NCI-H2081 (cell line): ENCODE measurements at regions not wholly inside any gene's neighbourhood (a gene's known extent, or its start where the extent isn't known, plus 50 kb on each side); places are given as distances from the start of the nearest gene placed in this dataset.

Experiments
- DNase-seq, 2 experiments: peaks; one replicate each; lab custom pipeline; 2025; lab: John Stamatoyannopoulos, UW

- DNase-seq: no peak
Observed at GRCh38 chr16:8271344-8271743, 319.0 kb downstream of the TMEM114 start.

DNA sequence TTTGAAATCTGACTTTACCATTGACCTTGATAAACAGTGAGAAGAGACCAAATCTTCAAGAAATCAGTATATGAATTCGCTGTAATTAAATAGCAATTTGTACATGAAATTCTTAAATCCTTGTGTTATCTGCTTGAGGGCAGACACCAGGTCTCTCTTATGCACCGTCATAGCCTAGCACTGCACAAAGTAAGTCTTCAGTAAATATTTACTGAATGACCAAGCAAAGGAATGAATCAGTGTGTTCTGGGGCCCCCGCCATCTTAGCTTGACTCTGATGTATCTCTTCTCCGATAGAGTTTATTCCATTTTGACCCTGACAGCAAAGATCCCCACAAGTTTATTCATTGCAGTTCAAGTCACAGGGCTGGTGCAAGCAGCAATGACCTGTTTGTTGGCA, 328.0 kb downstream of the TMEM114 start:
- DNase-seq: no peak

DNA sequence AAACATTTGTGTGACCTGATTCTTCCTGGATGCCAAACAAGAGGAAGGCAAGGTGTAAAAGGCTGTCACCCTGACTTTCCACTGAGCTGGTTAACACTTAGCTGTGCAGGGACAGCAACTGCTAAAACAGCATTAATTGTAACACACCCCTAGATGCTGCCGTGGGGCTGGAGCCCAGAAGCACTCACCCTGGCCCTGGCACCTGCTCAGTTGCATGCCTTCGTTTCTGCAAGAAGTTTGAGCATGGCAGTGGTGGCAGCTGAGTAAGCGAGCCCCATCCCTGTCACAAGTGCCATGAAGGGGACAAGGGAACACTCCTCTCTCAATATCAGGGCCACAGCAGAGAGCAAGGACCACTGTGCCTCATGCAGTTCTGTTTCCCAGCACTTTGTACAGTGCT, 330.2 kb downstream of the TMEM114 start:
- DNase-seq: no peak

- no peak for DNase-seq
Observed at GRCh38 chr16:8258523-8258922, 331.8 kb downstream of the TMEM114 start.

DNA sequence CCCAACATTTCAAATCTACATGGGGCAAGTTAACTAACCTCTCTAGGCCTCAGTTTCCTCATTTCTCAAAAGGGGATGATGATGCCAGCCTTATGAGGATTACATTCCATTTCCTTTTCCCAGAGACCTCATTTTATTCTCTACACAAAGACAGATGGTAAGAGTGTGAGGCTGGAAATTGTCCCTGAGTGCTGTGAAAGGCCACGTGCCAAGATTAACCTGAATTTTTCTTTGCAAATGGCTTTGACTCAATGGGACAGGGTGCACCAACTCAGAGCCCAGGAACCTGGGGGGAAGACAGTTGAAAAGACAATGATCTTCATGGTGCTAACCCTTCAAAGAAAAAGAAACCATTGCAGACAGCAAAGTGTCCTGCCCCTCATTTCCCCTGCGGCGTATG, 332.8 kb downstream of the TMEM114 start:
- no peak for DNase-seq

DNA sequence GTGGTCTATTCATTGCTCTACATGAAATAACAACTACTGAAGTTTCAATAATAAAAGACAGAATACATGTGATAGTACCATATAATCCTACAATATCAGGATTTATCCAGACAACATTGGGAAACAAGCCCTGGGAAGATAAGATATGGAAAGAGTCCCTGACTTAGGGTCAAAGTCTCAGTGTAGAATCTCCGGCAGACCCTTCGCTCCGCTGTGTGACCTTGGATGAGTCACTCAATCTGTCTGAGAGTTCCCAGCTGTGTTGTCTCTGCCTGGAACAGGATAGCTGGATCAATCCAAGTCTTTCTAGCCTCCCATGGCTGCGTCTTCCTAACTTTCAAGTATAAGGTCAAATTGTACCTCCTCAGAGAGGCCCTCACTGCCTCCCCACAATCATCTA, 335.9 kb downstream of the TMEM114 start:
- DNase-seq: no peak

GRCh38 chr16:8253718-8254117, 336.6 kb downstream of the TMEM114 start:
- DNase-seq: no peak

DNA sequence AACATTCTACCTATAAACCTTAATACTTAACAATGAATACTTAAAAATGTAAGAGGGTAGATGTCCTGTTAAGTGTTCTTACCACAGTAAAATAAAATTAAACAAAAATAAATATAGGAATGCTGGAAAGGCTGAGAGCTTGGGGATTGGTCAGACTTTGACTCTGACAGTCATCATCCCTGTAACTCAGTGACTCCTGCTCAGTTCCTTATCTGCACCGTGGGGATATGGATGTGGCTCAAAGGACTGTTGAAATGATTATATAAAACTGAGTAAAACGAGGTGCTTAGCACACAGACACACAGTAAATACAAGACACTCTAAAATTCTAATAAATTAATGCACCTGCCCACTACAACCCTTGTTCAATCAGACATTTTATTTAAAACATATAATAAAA, 338.6 kb downstream of the TMEM114 start:
- no peak for DNase-seq

DNA sequence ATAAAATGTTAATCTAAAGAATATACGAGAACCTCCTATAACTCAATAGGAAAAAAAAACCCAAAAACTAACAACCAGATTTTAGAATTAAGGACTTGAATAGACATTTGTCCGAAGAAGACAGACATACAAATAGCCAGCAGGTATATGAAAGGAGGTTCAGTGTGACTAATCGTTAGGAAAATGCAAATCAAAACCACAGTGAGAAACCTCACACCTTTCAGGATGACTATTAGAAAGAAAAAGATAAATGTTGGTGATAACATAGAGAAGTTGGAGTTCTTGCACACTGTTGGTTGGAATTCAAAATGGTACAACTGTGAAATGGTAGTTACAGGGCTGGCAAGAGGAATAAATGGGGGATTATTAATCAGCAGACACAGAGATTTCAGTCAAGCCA, 339.0 kb downstream of the TMEM114 start:
- no peak for DNase-seq

- no peak for DNase-seq
Observed at GRCh38 chr16:8247993-8248392, 342.3 kb downstream of the TMEM114 start.

GRCh38 chr16:8243981-8244380, 346.3 kb downstream of the TMEM114 start:
- no peak for DNase-seq

DNA sequence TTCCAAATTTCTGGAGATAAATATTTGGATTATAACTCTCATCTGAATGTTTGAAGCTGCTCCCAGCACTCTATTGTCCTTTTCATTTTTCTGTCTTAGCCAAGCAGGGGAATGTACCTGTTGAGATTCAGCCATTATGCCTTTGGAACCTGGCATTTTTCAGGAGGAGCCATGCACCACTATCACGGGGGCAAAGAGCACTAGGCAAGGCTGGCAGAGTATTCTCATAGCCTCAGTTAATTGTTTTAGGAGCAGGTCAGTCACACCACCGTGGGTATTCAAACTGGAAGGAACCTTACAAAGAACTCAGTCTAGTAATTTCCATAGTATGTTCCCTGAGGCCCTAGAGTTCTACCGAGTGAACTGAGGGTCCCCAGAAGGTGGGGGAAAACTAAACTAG, 348.9 kb downstream of the TMEM114 start:
- DNase-seq: no peak

DNA sequence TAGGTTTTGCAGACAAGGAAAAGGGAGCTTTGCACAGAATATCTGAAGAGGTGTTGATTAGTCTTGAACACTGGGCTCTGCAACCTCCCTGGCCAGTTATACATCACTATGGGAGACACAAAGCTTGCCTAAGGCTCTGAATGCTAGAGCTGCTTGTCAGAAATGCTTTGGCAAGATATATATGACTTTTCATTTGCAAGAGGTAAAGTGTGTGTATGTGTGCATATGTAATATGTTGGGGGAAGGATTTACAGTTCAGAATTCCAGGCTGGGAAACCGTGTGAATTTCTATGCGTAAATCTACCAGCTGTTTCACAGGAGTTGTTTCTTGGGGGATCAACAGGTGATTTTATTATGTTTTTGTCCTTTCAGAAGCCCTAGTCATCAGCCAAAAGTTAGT, 350.9 kb downstream of the TMEM114 start:
- DNase-seq: no peak

GRCh38 chr16:8237452-8237851, 352.9 kb downstream of the TMEM114 start:
- no peak for DNase-seq

- no peak for DNase-seq
Observed at GRCh38 chr16:8236816-8237215, 353.5 kb downstream of the TMEM114 start.

DNA sequence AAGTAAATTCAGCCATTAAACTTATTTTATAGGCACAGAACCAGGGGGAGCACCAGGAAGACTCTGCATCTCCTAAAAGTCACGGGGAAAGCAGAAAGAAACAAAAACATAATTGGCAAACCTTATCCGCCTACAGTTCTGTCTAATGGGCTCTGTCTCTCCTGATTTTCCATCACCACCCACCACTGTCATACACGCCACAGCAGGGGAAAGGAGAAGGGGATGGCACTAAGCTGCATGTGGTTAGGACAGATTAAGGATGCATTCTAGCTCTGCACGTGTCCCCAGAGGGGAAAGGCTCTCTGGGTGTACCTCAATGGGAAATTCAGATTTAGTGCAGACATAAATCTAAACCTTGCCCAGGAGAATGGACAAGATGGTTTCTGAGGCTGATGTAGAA, 359.8 kb downstream of the TMEM114 start:
- DNase-seq: no peak

- DNase-seq: no peak
Observed at GRCh38 chr16:8229011-8229520, 361.2 kb downstream of the TMEM114 start.

DNA sequence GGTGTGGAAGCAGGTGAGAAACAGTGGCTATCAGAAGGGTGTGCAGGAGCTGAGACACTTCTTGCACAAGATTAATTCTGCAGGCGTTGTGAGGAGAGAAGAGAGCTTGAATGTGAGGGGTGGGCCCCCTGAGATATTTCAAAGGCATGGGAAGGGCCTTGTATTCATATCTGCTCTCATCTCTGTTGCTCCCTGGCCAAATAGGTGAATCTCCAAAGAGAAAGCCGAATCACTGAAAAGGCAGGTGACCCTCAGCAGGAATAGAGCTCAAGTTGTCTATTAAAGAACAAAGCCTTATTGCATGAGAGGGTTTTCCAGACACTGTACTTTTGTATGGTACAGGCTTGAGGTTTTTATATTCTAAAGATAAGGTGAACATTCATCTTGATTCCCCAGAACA, 373.1 kb downstream of the TMEM114 start:
- DNase-seq: no peak

DNA sequence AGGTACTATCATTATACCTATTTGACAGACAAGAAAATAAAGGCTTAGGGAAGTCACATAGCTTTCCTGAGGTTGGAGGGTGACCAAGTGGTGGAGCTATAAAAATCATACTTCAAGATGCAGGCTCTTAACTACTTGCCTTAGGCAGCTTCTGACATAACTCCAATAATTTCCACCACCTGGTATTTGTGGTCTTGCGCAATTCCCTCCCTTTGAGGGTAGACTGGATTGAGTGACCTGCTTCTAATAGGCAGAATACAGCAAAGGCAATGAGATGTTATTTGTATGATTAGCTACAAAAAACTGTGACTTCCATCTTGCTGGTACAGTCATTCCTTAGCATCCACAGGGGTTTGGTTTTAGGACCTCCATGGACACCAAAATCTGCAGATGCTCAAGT, 385.5 kb downstream of the TMEM114 start:
- DNase-seq: no peak

DNA sequence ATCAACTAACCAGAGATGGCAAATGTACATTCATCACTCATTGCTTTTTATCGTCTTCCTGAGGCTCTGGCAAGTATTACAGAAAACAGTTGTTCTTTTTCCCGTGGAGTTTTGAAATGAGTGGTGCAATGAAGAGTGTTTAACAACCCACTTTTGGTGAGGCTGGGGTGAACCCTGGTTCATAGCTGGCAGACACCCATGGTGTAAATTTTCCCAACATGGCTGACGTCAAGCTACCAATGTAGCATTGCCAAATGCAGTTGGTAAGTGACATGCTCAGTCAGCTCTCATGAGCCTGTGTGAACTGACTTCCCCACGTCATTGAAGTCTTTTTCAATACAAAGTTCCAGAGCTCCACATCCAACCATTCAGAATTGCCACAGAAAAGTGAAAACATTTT, 386.2 kb downstream of the TMEM114 start:
- no peak for DNase-seq

DNA sequence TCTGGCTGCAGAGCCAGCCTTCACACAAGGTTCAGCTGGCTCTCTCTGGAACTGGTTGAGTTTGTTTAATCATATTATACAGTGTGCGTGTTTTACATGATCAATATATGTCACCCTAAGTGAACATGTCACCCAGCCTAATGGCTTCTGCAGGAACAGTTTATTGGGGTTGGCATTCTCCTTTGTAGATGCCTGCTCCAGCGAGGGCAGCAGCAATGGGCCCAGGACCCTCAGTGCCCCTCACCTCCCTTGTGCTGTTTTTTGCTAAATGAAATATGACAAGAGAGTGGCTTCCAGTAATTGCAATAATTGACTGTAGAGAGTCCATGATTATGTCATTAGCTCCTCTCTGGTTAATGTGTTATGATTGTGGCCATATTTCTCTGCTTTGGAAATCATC, 387.2 kb downstream of the TMEM114 start:
- no peak for DNase-seq

- DNase-seq: no peak
Observed at GRCh38 chr16:8200839-8201238, 389.5 kb downstream of the TMEM114 start.

GRCh38 chr16:8199390-8199789, 390.9 kb downstream of the TMEM114 start:
- no peak for DNase-seq

- peak in 1 of 2 experiments; percentile 9 for DNase-seq
Observed at GRCh38 chr16:8194794-8195193, 395.5 kb downstream of the TMEM114 start.

- no peak for DNase-seq
Observed at GRCh38 chr16:8188841-8189240, 401.5 kb downstream of the TMEM114 start.
